ENCODE measurements at regions not wholly inside any gene's neighbourhood (a gene's known extent, or its start where the extent isn't known, plus 50 kb on each side); places are given as distances from the start of the nearest gene placed in this dataset.

- Histone ChIP-seq H3K36me3 (ENCODE audit: control insufficient read depth in 1 of 2, insufficient read depth in 2 of 2, low read length in 1 of 2) (no peaks in the 10 kb centered on the region), H3K4me3 (ENCODE audit: low read length in 2 of 2) (no peak overlapping the region), H3K4me1 (ENCODE audit: control insufficient read depth in 1 of 2, insufficient read depth in 2 of 2, low read length in 2 of 2) (no peaks in the 10 kb centered on the region), H3K9me3 (ENCODE audit: control insufficient read depth, low read length) (no peaks in the 10 kb centered on the region), H3K27ac (ENCODE audit: low read depth in 1 of 2, low read length in 2 of 2) (no peak overlapping the region), H3K27me3 (ENCODE audit: control insufficient read depth in 1 of 2, insufficient read depth in 2 of 2, low read length in 1 of 2) (no peaks in the 10 kb centered on the region)
- ATAC-seq (ENCODE audit: low FRiP score): no peak
- no peak for DNase-seq
- intact Hi-C loops (cut with DNase I): no loop called here
- 36 to 56% methylated on average over 3 of the region's 3 CpGs for WGBS, 2 donors
These were observed 387.7 kb upstream of the TEX13C start for GRCh38 chrX:124931958-124932357.

- intact Hi-C loops (cut with DNase I): no loop called here
- Histone ChIP-seq H3K36me3 (ENCODE audit: control insufficient read depth in 1 of 2, insufficient read depth in 2 of 2, low read length in 1 of 2) (no peaks in the 10 kb centered on the region), H3K4me1 (ENCODE audit: control insufficient read depth in 1 of 2, insufficient read depth in 2 of 2, low read length in 2 of 2) (no peaks in the 10 kb centered on the region), H3K9me3 (ENCODE audit: control insufficient read depth, low read length) (no peaks in the 10 kb centered on the region), H3K27ac (ENCODE audit: low read depth in 1 of 2, low read length in 2 of 2) (no peak overlapping the region), H3K27me3 (ENCODE audit: control insufficient read depth in 1 of 2, insufficient read depth in 2 of 2, low read length in 1 of 2) (no peaks in the 10 kb centered on the region), H3K4me3 (ENCODE audit: low read length in 2 of 2) (no peak overlapping the region)
- ATAC-seq (ENCODE audit: low FRiP score) (no peak), DNase-seq (no peak)
- WGBS, 2 donors: 60 to 85% methylated on average over 2 of the region's 2 CpGs
These were observed 381.0 kb upstream of the TEX13C start for GRCh38 chrX:124938715-124939114.

GRCh38 chrX:124940531-124940930 lies 379.1 kb upstream of the TEX13C start:
- H3K27me3 ChIP-seq (ENCODE audit: control insufficient read depth in 1 of 2, insufficient read depth in 2 of 2, low read length in 1 of 2): no peaks in the 10 kb centered on the region
- H3K27ac ChIP-seq (ENCODE audit: low read depth in 1 of 2, low read length in 2 of 2): no peak overlapping the region
- intact Hi-C loops (cut with DNase I): no loop called here
- no peak overlapping the region for H3K4me3 ChIP-seq (ENCODE audit: low read length in 2 of 2)
- no peak for DNase-seq
- H3K4me1 ChIP-seq (ENCODE audit: control insufficient read depth in 1 of 2, insufficient read depth in 2 of 2, low read length in 2 of 2): no peaks in the 10 kb centered on the region
- no peaks in the 10 kb centered on the region for H3K9me3 ChIP-seq (ENCODE audit: control insufficient read depth, low read length)
- 55 to 83% methylated on average over 3 of the region's 3 CpGs for WGBS, 2 donors
- H3K36me3 ChIP-seq (ENCODE audit: control insufficient read depth in 1 of 2, insufficient read depth in 2 of 2, low read length in 1 of 2): no peaks in the 10 kb centered on the region
- no peak for ATAC-seq (ENCODE audit: low FRiP score)

- Histone ChIP-seq H3K4me1 (ENCODE audit: control insufficient read depth in 1 of 2, insufficient read depth in 2 of 2, low read length in 2 of 2) (no peaks in the 10 kb centered on the region), H3K27ac (ENCODE audit: low read depth in 1 of 2, low read length in 2 of 2) (no peak overlapping the region), H3K9me3 (ENCODE audit: control insufficient read depth, low read length) (no peaks in the 10 kb centered on the region), H3K27me3 (ENCODE audit: control insufficient read depth in 1 of 2, insufficient read depth in 2 of 2, low read length in 1 of 2) (no peaks in the 10 kb centered on the region), H3K36me3 (ENCODE audit: control insufficient read depth in 1 of 2, insufficient read depth in 2 of 2, low read length in 1 of 2) (no peaks in the 10 kb centered on the region), H3K4me3 (ENCODE audit: low read length in 2 of 2) (no peak overlapping the region)
- DNase-seq (no peak), ATAC-seq (ENCODE audit: low FRiP score) (no peak)
- intact Hi-C loops (cut with DNase I): no loop called here
These were observed 365.3 kb upstream of the TEX13C start for GRCh38 chrX:124954402-124954801.

- DNase-seq (no peak), ATAC-seq (ENCODE audit: low FRiP score) (no peak)
- Histone ChIP-seq H3K27me3 (ENCODE audit: control insufficient read depth in 1 of 2, insufficient read depth in 2 of 2, low read length in 1 of 2) (no peaks in the 10 kb centered on the region), H3K36me3 (ENCODE audit: control insufficient read depth in 1 of 2, insufficient read depth in 2 of 2, low read length in 1 of 2) (no peaks in the 10 kb centered on the region), H3K9me3 (ENCODE audit: control insufficient read depth, low read length) (no peaks in the 10 kb centered on the region), H3K4me1 (ENCODE audit: control insufficient read depth in 1 of 2, insufficient read depth in 2 of 2, low read length in 2 of 2) (no peaks in the 10 kb centered on the region), H3K27ac (ENCODE audit: low read depth in 1 of 2, low read length in 2 of 2) (no peak overlapping the region), H3K4me3 (ENCODE audit: low read length in 2 of 2) (no peak overlapping the region)
- intact Hi-C loops (cut with DNase I): no loop called here
- WGBS, 2 donors: 13 to 18% methylated on average over 2 of the region's 2 CpGs
These were observed 359.2 kb upstream of the TEX13C start for GRCh38 chrX:124960454-124960853.

GRCh38 chrX:124963717-124964116 lies 356.0 kb upstream of the TEX13C start, which contains the start of gene TENM1:
TSS of gene TENM1 (minus strand) at chrX:124963817.
- 29 to 47% methylated on average over 2 of the region's 2 CpGs for WGBS, 2 donors
- Histone ChIP-seq H3K27me3 (ENCODE audit: control insufficient read depth in 1 of 2, insufficient read depth in 2 of 2, low read length in 1 of 2) (no peaks in the 10 kb centered on the region), H3K27ac (ENCODE audit: low read depth in 1 of 2, low read length in 2 of 2) (no peak within 1 kb of the TSS), H3K4me3 (ENCODE audit: low read length in 2 of 2) (no peak within 1 kb of the TSS), H3K36me3 (ENCODE audit: control insufficient read depth in 1 of 2, insufficient read depth in 2 of 2, low read length in 1 of 2) (no peaks in the 10 kb centered on the region), H3K9me3 (ENCODE audit: control insufficient read depth, low read length) (no peaks in the 10 kb centered on the region), H3K4me1 (ENCODE audit: control insufficient read depth in 1 of 2, insufficient read depth in 2 of 2, low read length in 2 of 2) (no peaks in the 10 kb centered on the region)
- intact Hi-C loops (cut with DNase I): no loop called here
- DNase-seq: no peak
- no peak for ATAC-seq (ENCODE audit: low FRiP score)

- no peak for ATAC-seq (ENCODE audit: low FRiP score)
- no peak for DNase-seq
- 71 to 75% methylated on average over 3 of the region's 3 CpGs for WGBS, 2 donors
- H3K36me3 ChIP-seq (ENCODE audit: control insufficient read depth in 1 of 2, insufficient read depth in 2 of 2, low read length in 1 of 2): no peaks in the 10 kb centered on the region
- no peak overlapping the region for H3K4me3 ChIP-seq (ENCODE audit: low read length in 2 of 2)
- no peaks in the 10 kb centered on the region for H3K9me3 ChIP-seq (ENCODE audit: control insufficient read depth, low read length)
- intact Hi-C loops (cut with DNase I): no loop called here
- no peak overlapping the region for H3K27ac ChIP-seq (ENCODE audit: low read depth in 1 of 2, low read length in 2 of 2)
- H3K4me1 ChIP-seq (ENCODE audit: control insufficient read depth in 1 of 2, insufficient read depth in 2 of 2, low read length in 2 of 2): no peaks in the 10 kb centered on the region
- no peaks in the 10 kb centered on the region for H3K27me3 ChIP-seq (ENCODE audit: control insufficient read depth in 1 of 2, insufficient read depth in 2 of 2, low read length in 1 of 2)
These were observed 344.2 kb upstream of the TEX13C start for GRCh38 chrX:124975456-124975855.

GRCh38 chrX:124981420-124981819 lies 338.3 kb upstream of the TEX13C start:
- no peaks in the 10 kb centered on the region for H3K9me3 ChIP-seq (ENCODE audit: control insufficient read depth, low read length)
- intact Hi-C loops (cut with DNase I): no loop called here
- DNase-seq (no peak), ATAC-seq (ENCODE audit: low FRiP score) (no peak)
- 72 to 88% methylated on average over 1 of the region's 1 CpG for WGBS, 2 donors
- H3K4me1 ChIP-seq (ENCODE audit: control insufficient read depth in 1 of 2, insufficient read depth in 2 of 2, low read length in 2 of 2): no peaks in the 10 kb centered on the region
- H3K27me3 ChIP-seq (ENCODE audit: control insufficient read depth in 1 of 2, insufficient read depth in 2 of 2, low read length in 1 of 2): no peaks in the 10 kb centered on the region
- no peaks in the 10 kb centered on the region for H3K36me3 ChIP-seq (ENCODE audit: control insufficient read depth in 1 of 2, insufficient read depth in 2 of 2, low read length in 1 of 2)
- H3K27ac ChIP-seq (ENCODE audit: low read depth in 1 of 2, low read length in 2 of 2): no peak overlapping the region
- H3K4me3 ChIP-seq (ENCODE audit: low read length in 2 of 2): no peak overlapping the region

- no peaks in the 10 kb centered on the region for H3K36me3 ChIP-seq (ENCODE audit: control insufficient read depth in 1 of 2, insufficient read depth in 2 of 2, low read length in 1 of 2)
- H3K27ac ChIP-seq (ENCODE audit: low read depth in 1 of 2, low read length in 2 of 2): no peak overlapping the region
- H3K4me3 ChIP-seq (ENCODE audit: low read length in 2 of 2): no peak overlapping the region
- 57 to 58% methylated on average over 3 of the region's 3 CpGs for WGBS, 2 donors
- H3K27me3 ChIP-seq (ENCODE audit: control insufficient read depth in 1 of 2, insufficient read depth in 2 of 2, low read length in 1 of 2): no peaks in the 10 kb centered on the region
- ATAC-seq (ENCODE audit: low FRiP score): no peak
- DNase-seq: no peak
- H3K4me1 ChIP-seq (ENCODE audit: control insufficient read depth in 1 of 2, insufficient read depth in 2 of 2, low read length in 2 of 2): no peaks in the 10 kb centered on the region
- intact Hi-C loops (cut with DNase I): no loop called here
- no peaks in the 10 kb centered on the region for H3K9me3 ChIP-seq (ENCODE audit: control insufficient read depth, low read length)
These were observed 335.4 kb upstream of the TEX13C start for GRCh38 chrX:124984140-124984813.
